IMR-90 (cell line): ENCODE measurements at regions not wholly inside any gene's neighbourhood (a gene's known extent, or its start where the extent isn't known, plus 50 kb on each side); places are given as distances from the start of the nearest gene placed in this dataset.

Experiments used
- ATAC-seq: fragments of 200-7000 bp; cut with Tn5 transposase; 2 replicates; pipeline ENCODE4 v1.9.1; 2020; ENCODE audit warnings: low read depth, mild to moderate bottlenecking, moderate library complexity
- BruUV-seq: library from RNA; stranded (reverse); fragments of 400-500 nt; replicated peaks from 2 replicates; lab custom pipeline; 2021; lab: Mats Ljungman, UMichigan
- CTCF ChIA-PET: fragments of 300-600 bp; formaldehyde crosslinking; extraction: SDS; loops from one replicate; lab custom pipeline; 2021; ENCODE audit warnings: antibody characterized with exemption; lab: Yijun Ruan, JAX
- POLR2A ChIA-PET: fragments of 300-600 bp; sonication (Branson Sonifier 250); formaldehyde crosslinking; loops from one replicate; lab custom pipeline; 2022; ENCODE audit warnings: antibody characterized with exemption; ENCODE audit not compliant: unreplicated experiment; lab: Charles Lee
- DNase-seq: peaks from one replicate; pipeline ENCODE4 v3.0.0; 2013
- H2AFZ ChIP-seq: replicated peaks from 2 replicates; pipeline ENCODE3; 2013; ENCODE audit warnings: low read length, mild to moderate bottlenecking; ENCODE audit not compliant: poor library complexity
- H2AK5ac ChIP-seq: 2 replicates; pipeline ENCODE4 v1.6.1; 2013; ENCODE audit warnings: low read depth, low read length, inconsistent platforms
- H2AK9ac ChIP-seq: replicated peaks from 2 replicates; pipeline ENCODE3; 2013; ENCODE audit warnings: mild to moderate bottlenecking, low read depth, low read length, moderate library complexity; ENCODE audit not compliant: poor library complexity
- H2BK120ac ChIP-seq: 2 replicates; pipeline ENCODE4 v1.6.1; 2013; ENCODE audit warnings: low read depth, low read length, inconsistent platforms
- H2BK15ac ChIP-seq: 3 replicates; pipeline ENCODE4 v1.6.1; 2013; ENCODE audit warnings: low read depth, low read length, inconsistent platforms
- H2BK20ac ChIP-seq: 2 replicates; pipeline ENCODE4 v1.6.1; 2013; ENCODE audit warnings: low read depth, mild to moderate bottlenecking, inconsistent platforms, low read length, moderate library complexity
- H2BK5ac ChIP-seq: 2 replicates; pipeline ENCODE4 v1.6.1; 2013; ENCODE audit warnings: mild to moderate bottlenecking, low read depth, low read length, inconsistent platforms; ENCODE audit not compliant: poor library complexity, severe bottlenecking
- H3K14ac ChIP-seq: replicated peaks from 2 replicates; pipeline ENCODE4 v1.6.1; 2013; ENCODE audit warnings: low read depth, low read length, inconsistent platforms
- H3K18ac ChIP-seq: 2 replicates; pipeline ENCODE4 v1.6.1; 2013; ENCODE audit warnings: low read depth, low read length, control low read depth
- H3K23ac ChIP-seq: 2 replicates; pipeline ENCODE4 v1.6.1; 2013; ENCODE audit warnings: low read depth, low read length, inconsistent platforms
- H3K27ac ChIP-seq: 2 replicates; pipeline ENCODE4 v1.5.1; 2013; ENCODE audit warnings: mild to moderate bottlenecking, control low read depth, low read length; ENCODE audit not compliant: insufficient read depth
- H3K27me3 ChIP-seq: 2 replicates; pipeline ENCODE4 v1.6.1; 2013; ENCODE audit warnings: low read length; ENCODE audit not compliant: control insufficient read depth, insufficient read depth
- H3K36me3 ChIP-seq: 2 replicates; pipeline ENCODE4 v1.6.1; 2013; ENCODE audit warnings: low read length, mixed read lengths; ENCODE audit not compliant: control insufficient read depth, insufficient read depth
- H3K4ac ChIP-seq: 2 replicates; pipeline ENCODE4 v1.6.1; 2013; ENCODE audit warnings: low read depth, low read length, inconsistent platforms
- H3K4me1 ChIP-seq: 2 replicates; pipeline ENCODE4 v1.6.1; 2013; ENCODE audit warnings: low read length, mixed read lengths; ENCODE audit not compliant: control insufficient read depth, insufficient read depth
- H3K4me2 ChIP-seq: 2 replicates; pipeline ENCODE4 v1.6.1; 2013; ENCODE audit warnings: low read depth, mild to moderate bottlenecking, control low read depth, low read length, moderate library complexity
- H3K4me3 ChIP-seq: 2 replicates; pipeline ENCODE4 v1.5.1; 2013; ENCODE audit warnings: low read depth, mild to moderate bottlenecking, control low read depth, low read length, moderate library complexity; ENCODE audit not compliant: insufficient read depth
- H3K56ac ChIP-seq: 2 replicates; pipeline ENCODE4 v1.6.1; 2013; ENCODE audit warnings: low read length, inconsistent platforms; ENCODE audit not compliant: insufficient read depth; ENCODE audit errors: extremely low read depth
- H3K79me1 ChIP-seq, 2 experiments: 2 replicates each; pipeline ENCODE4 v1.6.1; 2013; ENCODE audit warnings: low read length in 2 of 2, inconsistent platforms in 1 of 2, low read depth in 1 of 2
- H3K9ac ChIP-seq: 2 replicates; pipeline ENCODE4 v1.6.1; 2013; ENCODE audit warnings: low read depth, low read length, control low read depth
- H3K9me1 ChIP-seq: 2 replicates; pipeline ENCODE4 v1.6.1; 2013; ENCODE audit warnings: low read length, inconsistent platforms; ENCODE audit not compliant: insufficient read depth
- H3K9me3 ChIP-seq: 2 replicates; pipeline ENCODE4 v1.6.1; 2013; ENCODE audit warnings: low read length; ENCODE audit not compliant: control insufficient read depth, insufficient read depth
- H4K20me1 ChIP-seq: 2 replicates; pipeline ENCODE4 v1.6.1; 2013; ENCODE audit warnings: low read length, inconsistent platforms; ENCODE audit not compliant: insufficient read depth
- H4K5ac ChIP-seq: 2 replicates; pipeline ENCODE4 v1.6.1; 2013; ENCODE audit warnings: mild to moderate bottlenecking, low read depth, low read length, control low read depth
- H4K8ac ChIP-seq, 2 experiments: 2 replicates each; pipeline ENCODE4 v1.6.1; 2013; ENCODE audit warnings: low read depth in 2 of 2, low read length in 2 of 2, control low read depth in 1 of 2, inconsistent platforms in 1 of 2
- H4K91ac ChIP-seq: 2 replicates; pipeline ENCODE4 v1.6.1; 2013; ENCODE audit warnings: low read depth, low read length, inconsistent platforms; ENCODE audit not compliant: insufficient read depth
- RAD21 ChIP-seq: IDR thresholded peaks from 2 replicates; pipeline ENCODE4 v1.6.1; 2012; ENCODE audit warnings: low read length, improper control_type of control experiment
- RFX5 ChIP-seq: IDR thresholded peaks from 2 replicates; pipeline ENCODE4 v1.8.0; 2012; ENCODE audit warnings: low read depth, mild to moderate bottlenecking, low read length, moderate library complexity
- WGBS, 2 experiments: methylation state at CpG; one replicate each; pipeline versions ENCODE4 v1.1.5 to v1.1.7; 2013; ENCODE audit warnings: missing lambda C conversion rate in 2 of 2; ENCODE audit not compliant: insufficient read length in 1 of 2; ENCODE audit errors: extremely low coverage in 2 of 2; 5-methylcytosine and 5-hydroxymethylcytosine counted together
- dilution Hi-C: fragments of 300-500 bp; cut with HindIII; formaldehyde crosslinking; loops from one replicate; pipeline ENCODE4 v1.14.3; 2018; ENCODE audit warnings: low sequenced_read_pairs; ENCODE audit not compliant: unreplicated experiment
- in situ Hi-C: fragments of 300-500 bp; cut with MboI; formaldehyde crosslinking; loops from 3 replicates; pipeline ENCODE4 v1.14.3; 2019; ENCODE audit warnings: low sequenced_read_pairs, inconsistent platforms, mixed read lengths
- intact Hi-C: fragments of 100-400 bp; cut with micrococcal nuclease; formaldehyde crosslinking; loops from 2 replicates; pipeline ENCODE4 v1.10.0; 2022

DNA sequence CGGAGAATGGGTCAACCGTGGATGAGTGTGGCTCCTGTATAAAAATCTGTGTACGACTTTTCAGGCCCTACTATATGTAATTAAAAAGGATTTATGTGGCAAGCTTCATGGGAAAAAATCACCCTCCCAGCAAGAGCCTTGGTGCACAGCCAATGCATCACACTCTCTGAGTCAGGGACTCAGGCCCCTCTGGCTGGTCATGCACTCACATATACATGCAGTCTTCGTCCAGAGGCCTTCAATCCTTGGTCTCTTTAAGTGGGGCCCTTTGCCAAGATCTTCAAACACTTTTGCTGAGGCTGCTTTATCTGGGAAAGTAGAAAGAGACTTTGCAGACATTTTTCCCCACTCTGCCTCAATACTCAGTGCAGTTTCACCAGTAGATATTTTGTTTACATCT is 311.4 kb upstream of the FSTL5 start:
- Histone ChIP-seq H3K27me3 (no peaks in the 10 kb centered on the region), H3K27ac (no peak overlapping the region), H3K4me1 (no peaks in the 10 kb centered on the region), H3K4me3 (no peak overlapping the region), H2AK9ac (no peak overlapping the region), H3K4me2 (no peak overlapping the region), H3K18ac (no peak overlapping the region), H3K36me3 (no peaks in the 10 kb centered on the region), H4K20me1 (no peaks in the 10 kb centered on the region), H3K23ac (no peak overlapping the region), H3K9ac (no peak overlapping the region), H2BK15ac (no peak overlapping the region), H2BK5ac (no peak overlapping the region), H3K4ac (no peak overlapping the region), H2BK20ac (no peak overlapping the region), H3K14ac (no peak overlapping the region), H3K56ac (no peak overlapping the region), H2BK120ac (no peak overlapping the region), H4K5ac (no peak overlapping the region), H3K9me1 (no peaks in the 10 kb centered on the region), H3K79me1 (no peaks in the 10 kb centered on the region), H2AK5ac (no peak overlapping the region), H2AFZ (no peak overlapping the region), H4K91ac (no peak overlapping the region), H3K9me3 (no peaks in the 10 kb centered on the region), H4K8ac (no peak overlapping the region)
- dilution Hi-C loops: no loop called here
- TF ChIP-seq RFX5 (no peak), RAD21 (no peak)
- ChIA-PET CTCF (no interaction called here), POLR2A (no interaction called here)
- BruUV-seq: no TSS peak
- WGBS, 2 experiments: no CpG with 5 or more reads among the region's 4 CpGs
- in situ Hi-C loops: no loop called here
- intact Hi-C loops: no loop called here
- DNase-seq (no peak), ATAC-seq (no peak)
